Gastrocnemius medialis (tissue), 4 donors: ENCODE measurements at regions not wholly inside any gene's neighbourhood (a gene's known extent, or its start where the extent isn't known, plus 50 kb on each side); places are given as distances from the start of the nearest gene placed in this dataset.

Source experiments
- ATAC-seq, 2 donors: fragments of 150-250 bp; one replicate each; pipeline ENCODE4 v1.9.1; 2016
- DNase-seq, 2 donors: peaks; one replicate each; pipeline ENCODE4 v3.0.0-alpha.2; 2019
- H3K27ac ChIP-seq, 4 donors: fragments of 200-600 bp; sonication (generic); 1 replicate in 1 of 4; 2 replicates in 3 of 4; pipeline ENCODE4 v1.5.1; 2016 to 2018; ENCODE audit warnings: mild to moderate bottlenecking in 2 of 4, moderate library complexity in 1 of 4
- H3K27me3 ChIP-seq, 3 donors: fragments of 200-600 bp; sonication (generic) in 2 of 3; 1 replicate in 1 of 3; 2 replicates in 2 of 3; pipeline versions ENCODE4 v1.5.1 to v1.6.0; 2016 to 2019; ENCODE audit warnings: mild to moderate bottlenecking in 1 of 3, moderate library complexity in 1 of 3
- H3K36me3 ChIP-seq, 2 donors: fragments of 200-600 bp; sonication (generic) in 1 of 2; one replicate each; pipeline ENCODE4 v1.5.1; 2017 to 2018
- H3K4me1 ChIP-seq, 2 donors: fragments of 200-600 bp; sonication (generic) in 1 of 2; one replicate each; pipeline ENCODE4 v1.5.1; 2016 to 2017; ENCODE audit warnings: mild to moderate bottlenecking in 2 of 2
- H3K4me3 ChIP-seq, 4 donors: fragments of 200-600 bp; sonication (generic) in 3 of 4; 1 replicate in 1 of 4; 2 replicates in 3 of 4; pipeline ENCODE4 v1.5.1; 2016 to 2019; ENCODE audit warnings: mild to moderate bottlenecking in 2 of 4
- H3K9me3 ChIP-seq, 3 donors: fragments of 200-600 bp; sonication (generic) in 2 of 3; 1 replicate in 1 of 3; 2 replicates in 2 of 3; pipeline ENCODE4 v1.5.1; 2016 to 2019
- CTCF ChIP-seq, 5 experiments: fragments of 450-650 bp in 3 of 5; fragments of 200-600 bp in 2 of 5; sonication (generic) in 2 of 5; IDR thresholded peaks in 4 of 5; conservative IDR thresholded peaks in 1 of 5; 1 replicate in 4 of 5; 2 replicates in 1 of 5; pipeline ENCODE4 v1.5.1; 2016 to 2019; ENCODE audit warnings: antibody characterized with exemption in 5 of 5, mild to moderate bottlenecking in 3 of 5, moderate library complexity in 3 of 5
- POLR2A ChIP-seq, 2 donors: fragments of 450-650 bp; IDR thresholded peaks; one replicate each; pipeline ENCODE4 v1.6.1; 2017; ENCODE audit warnings: antibody characterized with exemption in 2 of 2, mild to moderate bottlenecking in 2 of 2, moderate library complexity in 2 of 2
- in situ Hi-C, 4 donors: fragments of 200-750 bp; cut with MboI; loops; one replicate each; pipeline versions ENCODE4 v1.15.0 to v1.8.0; 2017; ENCODE audit warnings: low sequenced_read_pairs in 4 of 4
- intact Hi-C: fragments of 100-400 bp; cut with DNase I; formaldehyde crosslinking; loops from one replicate; pipeline ENCODE4 v1.15.1; 2023; ENCODE audit warnings: low total_unique reads

- Histone ChIP-seq H3K9me3 (no peaks in the 10 kb centered on the region), H3K4me3 (no peak overlapping the region), H3K27ac (no peak overlapping the region), H3K27me3 (no peaks in the 10 kb centered on the region), H3K4me1 (no peaks in the 10 kb centered on the region), H3K36me3 (no peaks in the 10 kb centered on the region)
- no peak for TF ChIP-seq POLR2A (IDR thresholded peaks at IDR 0.05)
- no peak for TF ChIP-seq CTCF (IDR thresholded peaks at IDR 0.05 in 4 of 5, conservative IDR thresholded peaks at IDR 0.05 in 1 of 5)
- in situ Hi-C loops (no loop called here), intact Hi-C loops (no loop called here)
- ATAC-seq: no peak
- DNase-seq: no peak
Measured at GRCh38 chr16:66169817-66170216, 196.7 kb upstream of the CDH5 start.

GRCh38 chr16:66168777-66169176, 197.7 kb upstream of the CDH5 start:
- no peak for DNase-seq
- intact Hi-C loops (no loop called here), in situ Hi-C loops (no loop called here)
- H3K4me1 ChIP-seq: no peaks in the 10 kb centered on the region
- no peaks in the 10 kb centered on the region for H3K27me3 ChIP-seq
- no peak overlapping the region for H3K27ac ChIP-seq
- no peak overlapping the region for H3K4me3 ChIP-seq
- ATAC-seq: no peak
- no peaks in the 10 kb centered on the region for H3K9me3 ChIP-seq
- no peaks in the 10 kb centered on the region for H3K36me3 ChIP-seq
- TF ChIP-seq CTCF (IDR thresholded peaks at IDR 0.05 in 4 of 5, conservative IDR thresholded peaks at IDR 0.05 in 1 of 5) (no peak), POLR2A (IDR thresholded peaks at IDR 0.05) (no peak)

DNA sequence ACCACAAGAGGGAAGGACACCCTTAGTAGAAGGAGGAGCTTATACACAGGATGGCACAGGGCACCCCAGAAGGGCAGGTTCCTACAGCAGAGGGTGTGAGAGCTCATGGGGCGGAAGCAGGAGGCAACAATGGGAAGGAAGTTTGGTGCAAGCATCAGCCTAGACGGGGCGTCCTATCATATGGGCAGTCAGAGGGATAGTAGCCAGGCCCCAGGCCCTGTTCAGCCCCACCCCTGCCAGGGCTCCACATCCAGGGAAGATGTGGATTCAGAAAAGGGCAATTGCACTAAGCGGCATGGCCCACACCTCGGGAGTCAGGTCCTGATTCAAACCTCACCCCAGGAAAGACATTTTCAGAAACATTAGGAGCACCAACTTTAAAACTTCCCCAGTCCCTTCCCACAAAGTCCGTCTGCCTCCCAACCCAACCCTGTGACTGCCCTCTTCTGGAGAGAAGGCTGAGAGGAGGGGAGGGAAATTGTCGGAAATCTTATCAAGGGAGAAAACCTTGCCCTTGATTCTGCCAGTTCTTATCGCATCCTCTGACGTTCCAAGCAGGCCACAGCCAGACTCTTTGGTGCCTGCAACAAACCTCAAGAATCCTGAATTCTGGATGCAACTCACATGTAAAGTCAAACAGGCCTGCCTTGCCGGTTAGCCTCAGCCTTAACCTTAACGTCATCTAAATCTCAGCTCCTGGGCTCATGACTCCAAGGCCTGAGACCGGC, 198.8 kb upstream of the CDH5 start:
- no peak overlapping the region for H3K4me3 ChIP-seq
- ATAC-seq (no peak), DNase-seq (no peak)
- no peak overlapping the region for H3K27ac ChIP-seq
- H3K36me3 ChIP-seq: no peaks in the 10 kb centered on the region
- TF ChIP-seq POLR2A (IDR thresholded peaks at IDR 0.05): no peak
- TF ChIP-seq CTCF (IDR thresholded peaks at IDR 0.05 in 4 of 5, conservative IDR thresholded peaks at IDR 0.05 in 1 of 5): no peak
- no peaks in the 10 kb centered on the region for H3K27me3 ChIP-seq
- in situ Hi-C loops: no loop called here
- intact Hi-C loops: no loop called here
- no peaks in the 10 kb centered on the region for H3K9me3 ChIP-seq
- no peaks in the 10 kb centered on the region for H3K4me1 ChIP-seq

GRCh38 chr16:66166490-66166889, 200.0 kb upstream of the CDH5 start:
- H3K27ac ChIP-seq: no peak overlapping the region
- no peaks in the 10 kb centered on the region for H3K9me3 ChIP-seq
- H3K4me3 ChIP-seq: no peak overlapping the region
- TF ChIP-seq POLR2A (IDR thresholded peaks at IDR 0.05): no peak
- no peak for TF ChIP-seq CTCF (IDR thresholded peaks at IDR 0.05 in 4 of 5, conservative IDR thresholded peaks at IDR 0.05 in 1 of 5)
- in situ Hi-C loops (no loop called here), intact Hi-C loops (no loop called here)
- DNase-seq: no peak
- H3K27me3 ChIP-seq: no peaks in the 10 kb centered on the region
- no peaks in the 10 kb centered on the region for H3K36me3 ChIP-seq
- ATAC-seq: no peak
- H3K4me1 ChIP-seq: no peaks in the 10 kb centered on the region

- H3K4me1 ChIP-seq: no peaks in the 10 kb centered on the region
- H3K27ac ChIP-seq: no peak overlapping the region
- intact Hi-C loops: no loop called here
- no peak for DNase-seq
- H3K4me3 ChIP-seq: no peak overlapping the region
- no peak for ATAC-seq
- H3K9me3 ChIP-seq: no peaks in the 10 kb centered on the region
- no peaks in the 10 kb centered on the region for H3K27me3 ChIP-seq
- in situ Hi-C loops: no loop called here
- no peaks in the 10 kb centered on the region for H3K36me3 ChIP-seq
- no peak for TF ChIP-seq CTCF (IDR thresholded peaks at IDR 0.05 in 4 of 5, conservative IDR thresholded peaks at IDR 0.05 in 1 of 5)
- no peak for TF ChIP-seq POLR2A (IDR thresholded peaks at IDR 0.05)
Measured at GRCh38 chr16:66165879-66166278, 200.6 kb upstream of the CDH5 start.
